Esophagus muscularis mucosa (tissue), 3 donors: ENCODE measurements at regions not wholly inside any gene's neighbourhood (a gene's known extent, or its start where the extent isn't known, plus 50 kb on each side); places are given as distances from the start of the nearest gene placed in this dataset.

Experiments
- POLR2A ChIP-seq: fragments of 450-650 bp; IDR thresholded peaks from one replicate; pipeline ENCODE4 v1.6.1; 2017; ENCODE audit warnings: antibody characterized with exemption, moderate library complexity, mild to moderate bottlenecking, low read depth
- TF ChIP-seq, protein P1 (sequence below), 3 experiments: fragments of 200-600 bp in 2 of 3; fragments of 450-650 bp in 1 of 3; sonication (generic) in 2 of 3; IDR thresholded peaks; one replicate each; pipeline ENCODE4 v1.5.1; 2017 to 2019; ENCODE audit warnings: antibody characterized with exemption in 3 of 3, mild to moderate bottlenecking in 2 of 3, moderate library complexity in 1 of 3

DNA sequence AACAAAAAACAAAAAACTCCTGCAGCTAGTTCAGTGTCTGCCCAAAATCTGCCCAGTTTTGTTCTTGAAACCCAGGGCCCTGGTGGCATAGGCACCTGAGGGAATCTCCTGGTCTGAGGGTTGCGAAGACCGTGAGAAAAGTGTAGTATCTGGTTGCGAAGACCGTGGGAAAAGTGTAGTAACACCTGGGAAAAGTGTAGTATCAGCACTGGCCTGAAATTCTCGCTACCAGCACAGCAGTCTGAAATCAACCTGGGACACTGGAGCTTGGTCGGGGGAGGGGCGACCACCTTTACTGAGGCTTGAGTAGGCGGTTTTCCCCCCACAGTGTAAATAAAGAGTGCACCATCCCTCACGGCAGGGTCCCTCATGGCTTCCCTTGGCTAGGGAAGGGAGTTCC is 82.5 kb upstream of the SP4 start:
- TF ChIP-seq, protein P1, sequence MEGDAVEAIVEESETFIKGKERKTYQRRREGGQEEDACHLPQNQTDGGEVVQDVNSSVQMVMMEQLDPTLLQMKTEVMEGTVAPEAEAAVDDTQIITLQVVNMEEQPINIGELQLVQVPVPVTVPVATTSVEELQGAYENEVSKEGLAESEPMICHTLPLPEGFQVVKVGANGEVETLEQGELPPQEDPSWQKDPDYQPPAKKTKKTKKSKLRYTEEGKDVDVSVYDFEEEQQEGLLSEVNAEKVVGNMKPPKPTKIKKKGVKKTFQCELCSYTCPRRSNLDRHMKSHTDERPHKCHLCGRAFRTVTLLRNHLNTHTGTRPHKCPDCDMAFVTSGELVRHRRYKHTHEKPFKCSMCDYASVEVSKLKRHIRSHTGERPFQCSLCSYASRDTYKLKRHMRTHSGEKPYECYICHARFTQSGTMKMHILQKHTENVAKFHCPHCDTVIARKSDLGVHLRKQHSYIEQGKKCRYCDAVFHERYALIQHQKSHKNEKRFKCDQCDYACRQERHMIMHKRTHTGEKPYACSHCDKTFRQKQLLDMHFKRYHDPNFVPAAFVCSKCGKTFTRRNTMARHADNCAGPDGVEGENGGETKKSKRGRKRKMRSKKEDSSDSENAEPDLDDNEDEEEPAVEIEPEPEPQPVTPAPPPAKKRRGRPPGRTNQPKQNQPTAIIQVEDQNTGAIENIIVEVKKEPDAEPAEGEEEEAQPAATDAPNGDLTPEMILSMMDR (IDR thresholded peaks at IDR 0.05) = no peak
- no peak for TF ChIP-seq POLR2A
